AG09309 (cell line): ENCODE measurements at regions not wholly inside any gene's neighbourhood (a gene's known extent, or its start where the extent isn't known, plus 50 kb on each side); places are given as distances from the start of the nearest gene placed in this dataset.

Experiments
- DNase-seq: peaks from one replicate; pipeline ENCODE4 v3.0.0-alpha.2; 2010; ENCODE audit warnings: low read depth
- H3K4me3 ChIP-seq: 2 replicates; pipeline ENCODE4 v1.5.1; 2011; ENCODE audit warnings: mild to moderate bottlenecking, low read depth, low read length, moderate library complexity; ENCODE audit not compliant: control insufficient read depth
- TF ChIP-seq, protein P1 (sequence below): IDR thresholded peaks from 2 replicates; pipeline ENCODE4 v1.5.1; 2011; ENCODE audit warnings: mild to moderate bottlenecking, low read depth, low read length, inconsistent platforms; ENCODE audit not compliant: insufficient read depth, control insufficient read depth; ENCODE audit errors: missing control alignments

DNA sequence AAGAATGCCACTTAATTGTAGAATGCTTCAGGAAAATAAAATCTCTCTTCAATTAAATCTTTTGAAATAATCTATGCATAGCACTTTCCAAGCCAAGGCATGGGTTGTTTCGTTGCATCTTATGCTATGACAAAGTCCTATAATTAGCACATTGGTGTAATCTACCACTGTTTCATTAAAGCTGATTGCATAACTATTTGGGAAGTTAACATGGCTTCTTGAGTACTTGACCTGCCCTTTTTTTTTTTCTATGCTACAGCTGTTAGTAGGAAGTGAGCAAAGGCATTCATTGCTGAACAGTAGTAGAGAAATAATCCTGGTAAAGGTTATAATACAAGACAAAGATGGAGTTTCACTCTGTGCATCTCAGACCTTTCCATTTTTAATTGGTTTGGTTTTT, 557.2 kb upstream of the CELF2 start:
- TF ChIP-seq, protein P1, sequence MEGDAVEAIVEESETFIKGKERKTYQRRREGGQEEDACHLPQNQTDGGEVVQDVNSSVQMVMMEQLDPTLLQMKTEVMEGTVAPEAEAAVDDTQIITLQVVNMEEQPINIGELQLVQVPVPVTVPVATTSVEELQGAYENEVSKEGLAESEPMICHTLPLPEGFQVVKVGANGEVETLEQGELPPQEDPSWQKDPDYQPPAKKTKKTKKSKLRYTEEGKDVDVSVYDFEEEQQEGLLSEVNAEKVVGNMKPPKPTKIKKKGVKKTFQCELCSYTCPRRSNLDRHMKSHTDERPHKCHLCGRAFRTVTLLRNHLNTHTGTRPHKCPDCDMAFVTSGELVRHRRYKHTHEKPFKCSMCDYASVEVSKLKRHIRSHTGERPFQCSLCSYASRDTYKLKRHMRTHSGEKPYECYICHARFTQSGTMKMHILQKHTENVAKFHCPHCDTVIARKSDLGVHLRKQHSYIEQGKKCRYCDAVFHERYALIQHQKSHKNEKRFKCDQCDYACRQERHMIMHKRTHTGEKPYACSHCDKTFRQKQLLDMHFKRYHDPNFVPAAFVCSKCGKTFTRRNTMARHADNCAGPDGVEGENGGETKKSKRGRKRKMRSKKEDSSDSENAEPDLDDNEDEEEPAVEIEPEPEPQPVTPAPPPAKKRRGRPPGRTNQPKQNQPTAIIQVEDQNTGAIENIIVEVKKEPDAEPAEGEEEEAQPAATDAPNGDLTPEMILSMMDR = no peak
- H3K4me3 ChIP-seq = no peak overlapping the region
- no peak for DNase-seq

DNA sequence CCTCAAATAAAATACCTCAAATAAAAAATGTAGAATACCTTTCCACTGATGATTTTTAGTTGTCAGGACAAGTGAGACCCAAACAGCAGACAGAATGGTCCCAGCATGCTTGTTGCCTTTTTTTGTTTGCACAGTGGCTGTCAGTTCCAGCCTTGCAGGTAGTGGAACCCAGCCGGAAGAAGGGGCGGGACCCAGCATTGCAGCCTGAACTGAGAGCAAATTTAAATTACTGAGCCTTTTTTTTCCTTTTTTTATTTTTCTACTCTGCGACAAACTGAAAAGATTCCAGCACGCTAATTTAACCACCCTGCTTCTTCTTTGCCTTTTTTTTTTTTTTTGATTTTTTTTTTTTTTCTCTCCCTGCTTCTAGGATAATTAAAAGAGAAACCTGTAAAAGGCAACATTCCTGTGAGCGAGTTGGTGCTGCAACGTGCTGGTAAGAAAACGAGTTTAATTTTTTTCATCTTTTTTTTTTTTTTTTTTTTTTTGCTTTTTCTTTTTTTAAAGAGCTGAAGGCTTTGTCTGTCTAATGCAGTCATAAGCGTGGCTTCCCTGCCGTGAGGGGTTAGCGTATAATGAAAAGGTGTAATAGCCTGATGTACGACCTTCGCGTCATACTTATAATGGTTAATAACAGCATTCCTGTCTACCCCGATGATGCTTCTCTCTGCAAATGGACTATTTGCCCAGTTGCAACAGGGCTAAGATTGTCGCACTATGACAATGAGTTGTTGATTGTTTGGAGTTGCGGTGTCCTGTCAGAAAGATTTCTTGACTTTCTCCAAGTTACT, 555.3 kb upstream of the CELF2 start:
- no peak overlapping the region for H3K4me3 ChIP-seq
- TF ChIP-seq, protein P1 = no peak
- no peak for DNase-seq

GRCh38 chr10:10471758-10472157, 545.9 kb upstream of the CELF2 start:
- TF ChIP-seq, protein P1 = no peak
- H3K4me3 ChIP-seq = no peak overlapping the region
- DNase-seq = no peak

GRCh38 chr10:10475812-10476211, 541.9 kb upstream of the CELF2 start:
- H3K4me3 ChIP-seq = no peak overlapping the region
- DNase-seq = no peak
- TF ChIP-seq, protein P1 = no peak

GRCh38 chr10:10477844-10478243, 539.8 kb upstream of the CELF2 start:
- no peak for DNase-seq
- TF ChIP-seq, protein P1 = no peak

GRCh38 chr10:10479465-10479864, 538.2 kb upstream of the CELF2 start:
- DNase-seq = no peak
- TF ChIP-seq, protein P1 = no peak

More at GRCh38 chr10:10477844-10478243, 539.8 kb upstream of the CELF2 start:
- H3K4me3 ChIP-seq = no peak overlapping the region

More at GRCh38 chr10:10479465-10479864, 538.2 kb upstream of the CELF2 start:
- no peak overlapping the region for H3K4me3 ChIP-seq
